Loucy (cell line): ENCODE measurements at regions not wholly inside any gene's neighbourhood (a gene's known extent, or its start where the extent isn't known, plus 50 kb on each side); places are given as distances from the start of the nearest gene placed in this dataset.

ENCODE experiments used
- H2AFZ ChIP-seq: fragments of 200-600 bp; sonication (generic); 2 replicates; pipeline ENCODE4 v1.6.0; 2016; ENCODE audit warnings: antibody characterized with exemption, mild to moderate bottlenecking, low read length, moderate library complexity
- H3F3A ChIP-seq: fragments of 200-600 bp; 2 replicates; pipeline ENCODE4 v1.6.0; 2016; ENCODE audit warnings: antibody characterized with exemption, low read depth, mild to moderate bottlenecking
- H3K27me3 ChIP-seq: fragments of 200-600 bp; sonication (generic); 2 replicates; pipeline ENCODE4 v1.6.1; 2014; ENCODE audit warnings: low read length, mild to moderate bottlenecking; ENCODE audit not compliant: insufficient read depth, poor library complexity, severe bottlenecking
- H3K36me3 ChIP-seq: fragments of 200-600 bp; sonication (generic); 2 replicates; pipeline ENCODE4 v1.6.1; 2016; ENCODE audit warnings: low read length; ENCODE audit not compliant: insufficient read depth
- H3K4me1 ChIP-seq: fragments of 200-600 bp; sonication (generic); 2 replicates; pipeline ENCODE4 v1.5.1; 2014; ENCODE audit warnings: low read length, mild to moderate bottlenecking; ENCODE audit not compliant: insufficient read depth, poor library complexity, severe bottlenecking
- H3K4me2 ChIP-seq: fragments of 200-600 bp; sonication (generic); 2 replicates; pipeline ENCODE4 v1.6.0; 2014; ENCODE audit warnings: antibody characterized with exemption, low read length, low read depth, mild to moderate bottlenecking; ENCODE audit not compliant: poor library complexity, severe bottlenecking
- H3K4me3 ChIP-seq: fragments of 200-600 bp; sonication (generic); 2 replicates; pipeline ENCODE4 v1.5.1; 2014; ENCODE audit warnings: low read length, mild to moderate bottlenecking, mixed read lengths; ENCODE audit not compliant: poor library complexity, severe bottlenecking
- H3K79me2 ChIP-seq: fragments of 200-600 bp; sonication (generic); 2 replicates; pipeline ENCODE4 v1.6.1; 2014; ENCODE audit warnings: low read length; ENCODE audit not compliant: insufficient read depth
- H3K9ac ChIP-seq: fragments of 200-600 bp; sonication (generic); 2 replicates; pipeline ENCODE4 v1.6.0; 2014; ENCODE audit warnings: mild to moderate bottlenecking, low read depth, low read length, moderate library complexity; ENCODE audit not compliant: poor library complexity, severe bottlenecking
- H3K9me2 ChIP-seq: fragments of 200-600 bp; sonication (generic); replicated peaks from 2 replicates; pipeline ENCODE4 v1.6.1; 2016; ENCODE audit warnings: low read depth, low read length, mixed read lengths
- H3K9me3 ChIP-seq: fragments of 200-600 bp; sonication (generic); 2 replicates; pipeline ENCODE4 v1.6.1; 2014; ENCODE audit warnings: mild to moderate bottlenecking, antibody characterized with exemption, low read length, low read depth; ENCODE audit not compliant: insufficient read depth
- H4K20me1 ChIP-seq: fragments of 200-600 bp; sonication (generic); 2 replicates; pipeline ENCODE4 v1.6.0; 2014; ENCODE audit warnings: antibody characterized with exemption, low read length, mild to moderate bottlenecking; ENCODE audit not compliant: insufficient read depth, poor library complexity, severe bottlenecking
- CTCF ChIP-seq: fragments of 200-600 bp; sonication (generic); conservative IDR thresholded peaks from 2 replicates; pipeline ENCODE4 v1.5.1; 2014; ENCODE audit warnings: mild to moderate bottlenecking, antibody characterized with exemption, low read length
- EZH2phosphoT487 ChIP-seq: fragments of 200-600 bp; IDR thresholded peaks from 2 replicates; pipeline ENCODE4 v1.6.1; 2018; ENCODE audit warnings: antibody characterized with exemption, mild to moderate bottlenecking, moderate library complexity, borderline replicate concordance

DNA sequence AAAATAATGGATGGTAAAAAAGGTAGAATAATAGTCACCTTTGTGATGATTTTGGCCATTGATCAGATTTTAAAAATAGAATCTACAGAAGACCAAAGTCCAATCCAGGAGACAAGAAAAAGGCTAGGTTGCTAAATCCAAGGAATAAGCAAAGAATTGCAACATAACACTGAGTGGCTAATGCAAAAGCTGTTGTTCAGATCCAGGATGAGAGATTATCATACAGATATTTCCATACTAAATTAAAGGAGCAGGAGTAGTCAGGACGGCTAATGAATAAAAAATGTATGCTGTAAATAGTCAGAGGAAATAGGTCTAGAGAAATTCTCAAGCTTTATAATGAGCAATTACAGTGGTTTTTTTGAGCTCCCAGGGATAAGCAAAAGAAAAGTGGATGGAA is 745.9 kb upstream of the ACVR2A start:
- Histone ChIP-seq H3K9me3 (no peaks in the 10 kb centered on the region), H2AFZ (no peak overlapping the region), H3K36me3 (no peaks in the 10 kb centered on the region), H3K27me3 (no peaks in the 10 kb centered on the region), H3K4me1 (no peaks in the 10 kb centered on the region), H3F3A (no peaks in the 10 kb centered on the region), H3K4me3 (no peak overlapping the region), H3K9ac (no peak overlapping the region), H3K4me2 (no peak overlapping the region), H3K79me2 (no peaks in the 10 kb centered on the region), H3K9me2 (no peaks in the 10 kb centered on the region), H4K20me1 (no peaks in the 10 kb centered on the region)
- TF ChIP-seq EZH2phosphoT487 (no peak), CTCF (no peak)

DNA sequence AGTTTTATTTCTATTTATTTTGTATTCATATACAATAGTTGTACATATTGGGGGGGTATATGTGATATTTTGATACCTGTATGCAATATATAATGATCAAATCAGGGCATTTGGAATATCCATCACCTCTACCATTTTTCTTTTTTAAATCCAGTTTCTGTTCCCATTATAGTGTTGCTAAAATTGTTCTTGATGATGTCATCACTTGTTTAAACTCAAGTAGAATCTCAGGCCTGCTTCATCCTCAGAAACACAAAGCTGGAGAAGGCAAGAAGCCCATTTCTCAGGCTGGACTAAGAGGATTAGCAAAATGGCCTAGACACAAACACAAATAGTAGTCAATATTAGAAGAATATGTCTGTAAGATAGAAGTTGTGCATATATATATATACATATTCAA is 747.1 kb upstream of the ACVR2A start:
- Histone ChIP-seq H3K36me3 (no peaks in the 10 kb centered on the region), H3K4me2 (no peak overlapping the region), H2AFZ (no peak overlapping the region), H4K20me1 (no peaks in the 10 kb centered on the region), H3K9ac (no peak overlapping the region), H3K4me1 (no peaks in the 10 kb centered on the region), H3K27me3 (no peaks in the 10 kb centered on the region), H3F3A (no peaks in the 10 kb centered on the region), H3K9me3 (no peaks in the 10 kb centered on the region), H3K9me2 (no peaks in the 10 kb centered on the region), H3K79me2 (no peaks in the 10 kb centered on the region), H3K4me3 (no peak overlapping the region)
- TF ChIP-seq CTCF (no peak), EZH2phosphoT487 (no peak)

GRCh38 chr2:147096671-147097070 is 748.2 kb upstream of the ACVR2A start:
- no peak overlapping the region for H3K9ac ChIP-seq
- H2AFZ ChIP-seq: no peak overlapping the region
- H3K9me3 ChIP-seq: no peaks in the 10 kb centered on the region
- no peaks in the 10 kb centered on the region for H3K4me1 ChIP-seq
- no peaks in the 10 kb centered on the region for H3K27me3 ChIP-seq
- H3K4me2 ChIP-seq: no peak overlapping the region
- TF ChIP-seq EZH2phosphoT487 (no peak), CTCF (no peak)
- H3K9me2 ChIP-seq: no peaks in the 10 kb centered on the region
- no peaks in the 10 kb centered on the region for H3F3A ChIP-seq
- no peaks in the 10 kb centered on the region for H4K20me1 ChIP-seq
- no peak overlapping the region for H3K4me3 ChIP-seq
- H3K36me3 ChIP-seq: no peaks in the 10 kb centered on the region
- H3K79me2 ChIP-seq: no peaks in the 10 kb centered on the region
